NCI-H345 treated with DMSO at 0.1 percent for 48 hours (cell line): ENCODE measurements at regions not wholly inside any gene's neighbourhood (a gene's known extent, or its start where the extent isn't known, plus 50 kb on each side); places are given as distances from the start of the nearest gene placed in this dataset.

Experiments used
- DNase-seq: peaks from one replicate; lab custom pipeline; 2025; ENCODE audit not compliant: unreplicated experiment; lab: John Stamatoyannopoulos, UW

DNA sequence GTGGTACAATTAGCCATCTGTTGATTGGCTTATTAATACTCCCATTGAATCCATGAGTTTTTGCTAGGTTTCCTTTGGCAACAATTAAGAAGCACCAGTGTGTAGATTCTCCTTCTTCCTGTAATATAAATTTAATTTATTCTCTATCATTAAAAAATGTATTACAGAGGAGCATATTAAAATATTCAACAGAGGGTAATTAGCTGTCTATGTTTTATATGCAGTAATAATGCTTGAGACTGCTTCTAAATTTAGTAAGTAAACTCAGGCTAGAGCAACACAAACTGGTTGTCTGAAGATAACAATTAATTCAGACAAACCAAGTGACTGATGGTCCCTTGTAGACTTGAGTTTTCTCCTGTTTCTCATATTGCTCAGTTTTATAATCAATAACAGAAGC, 192.4 kb downstream of the FAT4 start:
- no peak for DNase-seq

DNA sequence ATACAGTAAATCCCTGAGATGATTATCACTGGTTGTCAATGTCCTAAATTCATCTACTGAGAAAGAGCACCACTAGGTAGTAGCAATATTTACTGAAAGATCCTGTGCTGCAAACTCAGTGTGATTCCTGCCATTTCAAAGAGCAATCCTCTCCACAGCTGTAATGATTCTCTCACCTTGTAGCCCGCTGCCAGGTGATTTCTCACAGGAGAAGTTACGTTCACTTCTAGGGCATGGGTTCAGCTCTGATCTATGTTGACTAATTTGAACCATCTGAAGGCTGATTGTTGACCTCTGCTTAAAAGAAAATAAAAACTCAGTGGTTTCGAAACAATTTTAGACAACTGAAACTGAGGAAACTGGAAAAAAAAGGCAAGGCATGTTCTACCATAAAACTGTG, 197.0 kb downstream of the FAT4 start:
- DNase-seq: no peak

DNA sequence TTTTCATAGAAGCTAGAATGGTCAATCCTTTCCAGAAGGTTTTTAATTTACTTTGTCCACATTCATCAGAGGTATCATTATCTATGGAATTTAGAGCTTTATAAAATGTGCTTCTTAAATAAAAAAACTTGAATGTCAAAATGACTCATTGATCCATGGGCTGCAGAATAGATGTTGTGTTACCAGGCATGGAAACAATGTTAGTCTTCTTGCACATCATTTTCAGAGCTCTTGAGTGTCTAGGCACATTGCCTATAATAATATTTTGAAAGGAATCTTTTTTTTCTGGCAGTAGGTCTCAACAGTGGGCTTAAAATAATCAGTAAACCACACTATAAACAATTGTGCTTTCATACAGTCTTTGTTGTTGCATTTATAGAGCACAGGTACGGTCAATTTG, 200.3 kb downstream of the FAT4 start:
- DNase-seq: no peak

DNA sequence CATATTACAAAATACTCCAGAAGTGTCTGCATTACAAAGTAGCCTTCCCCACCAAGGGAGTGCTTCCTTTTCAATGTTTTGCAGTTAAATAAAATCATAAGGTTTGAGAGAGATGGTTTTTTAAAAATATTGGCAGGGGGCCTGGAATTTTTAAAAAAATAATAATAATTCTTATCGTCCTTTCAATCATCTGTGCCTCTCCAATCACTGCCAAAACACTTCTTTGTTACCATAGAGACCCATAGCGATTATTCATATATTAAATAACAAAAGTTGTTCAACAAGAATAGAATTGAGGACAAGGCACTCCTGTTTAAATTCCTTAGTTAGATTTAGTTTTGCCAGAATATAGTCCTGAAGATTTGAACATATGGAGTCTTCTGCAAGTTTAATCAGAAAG, 203.1 kb downstream of the FAT4 start:
- no peak for DNase-seq

- no peak for DNase-seq
These were observed 203.5 kb downstream of the FAT4 start for GRCh38 chr4:125518281-125518680.

- DNase-seq: no peak
These were observed 204.8 kb downstream of the FAT4 start for GRCh38 chr4:125519371-125520146.

GRCh38 chr4:125520258-125520990, 205.7 kb downstream of the FAT4 start:
- DNase-seq: no peak

- DNase-seq: no peak
These were observed 207.8 kb downstream of the FAT4 start for GRCh38 chr4:125522588-125522987.

DNA sequence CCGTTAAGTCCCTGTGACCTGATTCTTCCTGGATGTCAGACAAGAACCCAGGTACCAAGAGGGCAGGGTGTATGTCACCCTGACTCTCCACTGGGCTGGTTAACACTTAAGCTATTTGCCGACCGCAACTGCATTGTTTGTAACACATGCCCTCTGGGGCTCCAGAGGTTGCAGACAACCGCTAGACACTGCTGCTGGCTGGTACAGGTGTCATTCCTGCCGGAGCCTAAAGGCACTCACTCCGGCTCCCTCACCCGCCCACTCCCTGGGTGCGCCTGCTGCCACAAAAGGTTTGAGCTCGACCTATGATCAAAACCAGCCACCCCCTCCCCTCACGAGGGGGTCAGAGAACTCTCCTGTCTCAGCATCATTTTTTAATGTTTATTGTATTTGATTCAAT, 208.2 kb downstream of the FAT4 start:
- no peak for DNase-seq

- DNase-seq: no peak
These were observed 211.7 kb downstream of the FAT4 start for GRCh38 chr4:125526420-125526819.

- DNase-seq: no peak
These were observed 212.9 kb downstream of the FAT4 start for GRCh38 chr4:125527681-125528080.

- DNase-seq: no peak
These were observed 214.3 kb downstream of the FAT4 start for GRCh38 chr4:125529071-125529470.

DNA sequence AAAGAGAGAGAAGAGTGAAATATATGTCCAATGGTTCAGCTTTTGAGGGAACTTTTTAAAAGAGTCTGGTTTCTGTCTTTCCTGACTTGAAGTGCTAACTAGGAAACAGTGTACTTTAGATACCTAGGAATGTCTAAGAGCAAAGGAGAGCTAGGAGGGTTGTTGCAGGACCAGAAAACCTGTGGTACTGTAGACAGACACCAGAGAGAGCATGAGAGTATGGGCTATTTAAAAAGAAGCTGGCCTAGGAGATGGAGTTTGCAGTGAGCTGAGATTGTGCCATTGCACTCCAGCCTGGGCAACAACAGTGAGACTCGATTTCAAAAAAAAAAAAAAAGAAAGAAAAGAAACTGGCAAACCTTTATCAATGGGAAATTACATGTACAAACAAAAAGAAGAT, 223.9 kb downstream of the FAT4 start:
- DNase-seq: no peak

DNA sequence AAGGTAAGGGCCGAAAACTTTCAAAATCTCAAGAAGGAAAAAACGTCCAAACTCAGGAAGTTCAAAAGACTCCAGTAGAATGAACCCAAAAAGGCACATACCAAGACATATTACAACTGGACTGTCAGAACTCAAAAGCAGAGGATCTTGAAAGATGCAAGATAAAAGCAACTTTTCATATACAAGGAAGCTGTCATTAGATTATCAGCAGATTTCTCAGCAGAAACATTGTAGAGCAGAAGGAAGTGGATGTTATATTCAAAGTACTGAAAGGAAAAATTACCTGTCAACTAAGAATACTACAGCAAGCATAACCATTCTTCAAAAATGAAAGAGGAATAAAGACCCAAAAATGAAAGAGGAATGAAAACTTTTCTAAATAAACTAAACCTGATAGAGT, 224.9 kb downstream of the FAT4 start:
- no peak for DNase-seq

DNA sequence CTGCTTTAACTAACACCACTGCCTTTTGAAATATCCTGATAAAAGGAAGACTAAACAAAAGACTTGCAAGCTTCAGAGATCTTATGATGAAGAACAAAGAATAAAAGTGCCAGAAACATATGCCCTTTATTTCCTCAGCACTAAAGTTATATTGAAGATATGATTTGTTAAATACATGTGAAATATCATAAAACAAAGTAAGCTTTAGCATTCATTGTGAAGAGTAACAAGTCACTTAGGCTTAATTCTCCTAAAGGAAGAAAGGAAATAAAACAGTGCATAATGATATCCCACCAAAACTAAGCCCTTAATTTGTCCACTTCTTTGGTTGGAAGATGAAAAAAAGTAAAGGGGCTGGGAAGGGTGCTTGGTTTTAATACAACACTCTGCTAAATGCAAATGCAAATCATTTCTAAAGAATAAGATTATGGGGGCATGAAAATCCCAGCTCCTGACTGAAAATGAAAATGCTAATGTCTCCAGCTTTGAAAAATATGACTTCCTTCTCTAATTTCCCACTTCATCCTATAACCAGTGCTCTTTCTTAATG, 227.2 kb downstream of the FAT4 start:
- no peak for DNase-seq

DNA sequence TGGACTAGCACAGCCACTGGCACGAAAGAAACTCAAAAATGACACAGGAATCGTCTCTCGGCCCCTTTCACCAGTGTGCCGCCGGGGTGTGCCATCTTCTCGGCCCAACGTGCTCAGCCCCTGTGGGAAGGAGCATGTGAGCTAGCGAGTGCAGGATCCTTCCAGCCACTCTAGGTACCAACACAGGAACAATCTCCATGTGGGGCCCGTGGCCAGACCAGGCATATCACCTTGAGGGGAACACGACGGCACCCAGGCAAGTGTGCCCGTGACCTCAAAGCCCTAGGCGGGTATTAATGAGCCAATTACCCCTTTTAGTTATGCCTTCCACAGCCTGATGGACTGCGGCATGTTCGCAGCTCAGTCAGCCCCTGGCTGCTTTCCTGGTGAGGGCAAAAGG, 231.5 kb downstream of the FAT4 start:
- no peak for DNase-seq

DNA sequence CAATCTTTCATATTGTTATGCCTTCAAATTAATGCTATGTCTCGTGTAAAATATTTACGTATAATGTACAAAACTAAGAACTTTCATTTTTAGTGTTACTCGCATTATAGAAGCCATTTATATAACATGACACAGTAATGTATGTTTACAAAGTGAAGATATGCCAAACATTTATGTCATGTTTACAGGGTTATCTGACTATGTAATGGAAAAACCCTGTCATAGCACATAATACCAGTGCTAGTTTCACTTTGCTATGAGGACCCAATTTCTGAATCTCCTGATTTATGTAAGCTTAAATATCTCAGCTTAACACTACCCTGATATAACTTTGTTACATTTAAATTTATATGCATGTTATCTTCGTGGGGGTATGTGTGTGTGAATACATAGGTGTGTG, 233.1 kb downstream of the FAT4 start:
- no peak for DNase-seq

GRCh38 chr4:125550769-125551168, 236.0 kb downstream of the FAT4 start:
- DNase-seq: no peak

DNA sequence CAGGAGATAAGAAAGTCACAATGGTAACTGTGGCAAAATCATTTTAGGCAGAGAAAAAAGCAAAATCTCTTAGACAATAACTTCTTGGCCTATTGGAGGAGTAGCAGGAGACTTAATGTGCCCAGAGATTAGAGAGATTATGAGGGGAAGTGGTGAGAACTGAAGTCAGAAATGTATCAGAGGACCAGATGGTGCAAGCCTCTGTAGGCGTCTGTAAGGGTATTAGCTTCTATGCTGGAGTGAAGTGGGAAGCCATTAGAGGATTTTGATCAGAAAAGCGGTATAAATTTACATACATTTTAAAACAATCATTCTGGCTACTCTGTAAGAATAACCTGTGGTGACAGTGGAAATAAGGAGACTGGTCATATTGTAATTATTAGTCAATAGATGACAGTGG, 236.7 kb downstream of the FAT4 start:
- DNase-seq: no peak

DNA sequence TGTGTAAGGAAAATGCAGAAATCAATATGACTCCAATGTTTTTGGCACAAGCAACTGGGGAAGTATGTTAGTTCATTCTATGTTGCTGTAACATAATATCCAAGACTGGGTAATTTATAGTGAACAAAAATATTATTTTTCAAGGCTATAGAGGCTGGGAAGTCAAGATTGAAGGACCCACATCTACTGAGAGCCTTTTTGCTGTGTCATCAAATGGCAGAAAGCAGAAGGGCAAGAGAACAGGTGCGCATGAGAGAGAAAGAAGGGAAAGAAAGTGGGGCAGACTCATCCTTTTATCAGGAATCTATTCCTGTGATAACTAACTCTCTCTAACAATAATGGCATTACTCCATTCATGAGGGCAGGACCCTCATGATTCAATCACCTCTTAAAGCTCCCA, 237.2 kb downstream of the FAT4 start:
- DNase-seq: no peak

DNA sequence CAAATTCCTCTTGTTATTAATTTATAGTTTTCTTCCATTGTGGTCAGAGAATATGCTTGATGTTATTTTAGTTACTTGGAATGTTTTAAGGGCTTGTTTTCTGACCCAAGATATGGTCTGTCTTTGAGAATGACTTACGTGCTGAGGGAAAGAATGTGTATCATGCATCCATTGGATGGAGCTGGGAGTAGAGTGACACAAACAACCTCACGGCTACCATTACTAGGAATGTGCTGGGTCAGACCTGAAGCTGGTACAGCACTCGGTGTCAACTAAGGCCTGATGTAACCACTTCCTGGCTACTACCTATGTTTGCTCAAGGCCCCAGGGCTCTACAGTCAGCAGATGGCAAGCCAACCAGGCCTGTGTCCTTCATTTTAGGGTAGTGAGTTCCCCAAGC, 257.8 kb downstream of the FAT4 start:
- DNase-seq: no peak

GRCh38 chr4:125573368-125573767, 258.6 kb downstream of the FAT4 start:
- no peak for DNase-seq
